ENCODE measurements at regions not wholly inside any gene's neighbourhood (a gene's known extent, or its start where the extent isn't known, plus 50 kb on each side); places are given as distances from the start of the nearest gene placed in this dataset.
A peak's percentile ranks its signal among the peaks of the same experiment; 100 is the strongest.

DNA sequence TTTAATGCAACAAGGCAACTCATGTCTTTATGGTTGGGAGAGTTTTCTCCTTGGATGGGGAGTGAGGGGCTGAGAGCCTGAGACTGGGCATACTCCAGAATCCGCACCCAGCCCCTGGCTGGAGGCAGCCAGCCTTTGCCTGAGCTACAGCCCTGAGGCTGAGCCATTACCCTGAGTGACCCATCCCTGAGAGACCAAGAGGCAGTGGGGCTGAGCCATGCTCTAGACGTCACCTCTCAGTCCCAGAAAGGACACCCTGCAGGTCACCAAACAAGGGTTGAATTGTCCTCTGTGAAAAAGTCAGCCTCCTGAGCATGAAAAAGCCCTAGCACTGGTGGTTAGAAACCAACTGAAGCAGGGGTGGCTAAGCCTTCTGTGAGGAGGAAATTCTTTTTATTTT is 151.2 kb upstream of the GATB start:
- WGBS (ENCODE audit: insufficient coverage): 100% methylated on average over 2 of the region's 2 CpGs
- Histone ChIP-seq H3K27ac (ENCODE audit: low read length in 2 of 2) (no peak overlapping the region), H2AFZ (ENCODE audit: insufficient read depth, low read depth, low read length, poor library complexity, severe bottlenecking) (no peak overlapping the region), H3K27me3 (replicated peaks in 1 of 4; ENCODE audit: control extremely low read depth in 1 of 4, control insufficient read depth in 3 of 4, insufficient read depth in 4 of 4, low read length in 3 of 4) (no peaks in the 10 kb centered on the region), H3K79me2 (ENCODE audit: control insufficient read depth, insufficient read depth, low read length) (no peaks in the 10 kb centered on the region), H3K9me3 (ENCODE audit: control extremely low read depth in 1 of 3, control insufficient read depth in 2 of 3, insufficient read depth in 1 of 3, low read length in 2 of 3) (no peaks in the 10 kb centered on the region), H3K4me2 (replicated peaks; ENCODE audit: low read depth, low read length, poor library complexity, severe bottlenecking) (no peak overlapping the region), H3K4me3 (ENCODE audit: control extremely low read depth in 1 of 5, extremely low read depth in 1 of 5, insufficient read depth in 1 of 5, low read depth in 2 of 5, low read length in 4 of 5) (no peak overlapping the region), H3K36me3 (replicated peaks in 1 of 2; ENCODE audit: control extremely low read depth in 1 of 2, control insufficient read depth in 1 of 2, extremely low read depth in 1 of 2, insufficient read depth in 2 of 2, low read length in 1 of 2) (no peaks in the 10 kb centered on the region), H3K9ac (ENCODE audit: low read length) (no peak overlapping the region), H4K20me1 (ENCODE audit: control insufficient read depth, insufficient read depth, low read length, poor library complexity, severe bottlenecking) (no peaks in the 10 kb centered on the region), H3K4me1 (ENCODE audit: control insufficient read depth in 2 of 2, insufficient read depth in 2 of 2, low read length in 2 of 2) (no peaks in the 10 kb centered on the region)
- ATAC-seq (ENCODE audit: low read depth) (no peak), DNase-seq (no peak)
- Mint-ChIP-seq H3K27ac (no peak overlapping the region), H3K4me1 (no peaks in the 10 kb centered on the region), H3K27me3 (peaks cover 5% of the 10 kb centered on the region), H3K4me3 (no peak overlapping the region), H3K9me3 (ENCODE audit: insufficient read depth) (no peaks in the 10 kb centered on the region)
- TF ChIP-seq EZH2 (IDR thresholded peaks at IDR 0.05; ENCODE audit: borderline replicate concordance, insufficient read depth, low read depth, low read length, poor library complexity, severe bottlenecking): no peak
- TF ChIP-seq, protein P1, sequence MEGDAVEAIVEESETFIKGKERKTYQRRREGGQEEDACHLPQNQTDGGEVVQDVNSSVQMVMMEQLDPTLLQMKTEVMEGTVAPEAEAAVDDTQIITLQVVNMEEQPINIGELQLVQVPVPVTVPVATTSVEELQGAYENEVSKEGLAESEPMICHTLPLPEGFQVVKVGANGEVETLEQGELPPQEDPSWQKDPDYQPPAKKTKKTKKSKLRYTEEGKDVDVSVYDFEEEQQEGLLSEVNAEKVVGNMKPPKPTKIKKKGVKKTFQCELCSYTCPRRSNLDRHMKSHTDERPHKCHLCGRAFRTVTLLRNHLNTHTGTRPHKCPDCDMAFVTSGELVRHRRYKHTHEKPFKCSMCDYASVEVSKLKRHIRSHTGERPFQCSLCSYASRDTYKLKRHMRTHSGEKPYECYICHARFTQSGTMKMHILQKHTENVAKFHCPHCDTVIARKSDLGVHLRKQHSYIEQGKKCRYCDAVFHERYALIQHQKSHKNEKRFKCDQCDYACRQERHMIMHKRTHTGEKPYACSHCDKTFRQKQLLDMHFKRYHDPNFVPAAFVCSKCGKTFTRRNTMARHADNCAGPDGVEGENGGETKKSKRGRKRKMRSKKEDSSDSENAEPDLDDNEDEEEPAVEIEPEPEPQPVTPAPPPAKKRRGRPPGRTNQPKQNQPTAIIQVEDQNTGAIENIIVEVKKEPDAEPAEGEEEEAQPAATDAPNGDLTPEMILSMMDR (IDR thresholded peaks at IDR 0.05): no peak
- CTCF ChIA-PET: no interaction called here
- intact Hi-C loops (cut with micrococcal nuclease): no loop called here
- POLR2A ChIA-PET: no interaction called here

DNA sequence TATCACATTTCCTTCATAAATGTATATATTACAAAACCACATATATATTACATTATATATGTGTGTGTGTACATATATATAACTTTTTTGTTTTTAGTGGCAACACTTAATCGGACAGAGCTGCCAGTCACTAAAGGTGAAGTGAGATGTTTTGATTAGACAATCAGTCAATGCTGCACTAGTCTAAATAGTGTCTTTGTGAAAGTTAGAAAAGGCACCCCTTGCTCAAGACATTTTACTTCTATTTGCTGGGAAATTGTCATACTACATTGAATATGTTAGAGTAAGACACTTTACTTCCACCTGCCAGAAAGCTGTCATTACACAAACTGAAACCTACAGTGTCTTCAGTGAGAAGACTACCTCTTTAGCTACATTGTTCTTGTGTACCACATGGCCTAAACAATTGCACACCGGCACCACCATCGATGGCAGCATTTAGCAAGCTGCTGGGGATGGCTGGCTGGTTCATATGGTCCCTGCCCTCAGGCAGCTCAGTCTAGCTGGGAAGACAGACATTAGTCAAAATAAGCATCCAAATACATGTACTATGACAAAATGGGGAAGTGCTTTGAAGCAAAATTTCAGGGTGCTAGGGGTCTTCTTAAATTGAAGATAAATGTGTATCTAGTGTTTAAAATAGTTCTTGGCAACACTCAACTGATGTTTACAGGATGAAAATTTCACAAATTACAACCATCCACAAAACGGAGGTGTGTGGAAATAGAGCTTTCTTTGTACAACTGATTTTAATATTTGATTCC is 148.1 kb upstream of the GATB start:
- 80% methylated on average over 1 of the region's 4 CpGs for WGBS (ENCODE audit: insufficient coverage)
- no peak overlapping the region for H3K4me3 ChIP-seq (ENCODE audit: control extremely low read depth in 1 of 5, extremely low read depth in 1 of 5, insufficient read depth in 1 of 5, low read depth in 2 of 5, low read length in 4 of 5)
- intact Hi-C loops (cut with micrococcal nuclease): no loop called here
- H3K27ac ChIP-seq (ENCODE audit: low read length in 2 of 2): no peak overlapping the region
- Mint-ChIP-seq H3K27ac (no peak overlapping the region), H3K4me1 (peaks cover 14% of the 10 kb centered on the region), H3K9me3 (ENCODE audit: insufficient read depth) (peaks cover 7% of the 10 kb centered on the region), H3K27me3 (peaks cover 5% of the 10 kb centered on the region), H3K4me3 (no peak overlapping the region)
- no peaks in the 10 kb centered on the region for H4K20me1 ChIP-seq (ENCODE audit: control insufficient read depth, insufficient read depth, low read length, poor library complexity, severe bottlenecking)
- TF ChIP-seq, protein P1 (IDR thresholded peaks at IDR 0.05): no peak
- no peak for TF ChIP-seq EZH2 (IDR thresholded peaks at IDR 0.05; ENCODE audit: borderline replicate concordance, insufficient read depth, low read depth, low read length, poor library complexity, severe bottlenecking)
- H3K27me3 ChIP-seq (replicated peaks in 1 of 4; ENCODE audit: control extremely low read depth in 1 of 4, control insufficient read depth in 3 of 4, insufficient read depth in 4 of 4, low read length in 3 of 4): no peaks in the 10 kb centered on the region
- no peak for ATAC-seq (ENCODE audit: low read depth)
- no peak overlapping the region for H3K4me2 ChIP-seq (replicated peaks; ENCODE audit: low read depth, low read length, poor library complexity, severe bottlenecking)
- no peaks in the 10 kb centered on the region for H3K36me3 ChIP-seq (replicated peaks in 1 of 2; ENCODE audit: control extremely low read depth in 1 of 2, control insufficient read depth in 1 of 2, extremely low read depth in 1 of 2, insufficient read depth in 2 of 2, low read length in 1 of 2)
- H2AFZ ChIP-seq (ENCODE audit: insufficient read depth, low read depth, low read length, poor library complexity, severe bottlenecking): peak overlapping the region; percentile 20
- no peaks in the 10 kb centered on the region for H3K79me2 ChIP-seq (ENCODE audit: control insufficient read depth, insufficient read depth, low read length)
- H3K9ac ChIP-seq (ENCODE audit: low read length): no peak overlapping the region
- peaks cover 0 to 2% (median under 1%) of the 10 kb centered on the region in 3 donors for H3K9me3 ChIP-seq (ENCODE audit: control extremely low read depth in 1 of 3, control insufficient read depth in 2 of 3, insufficient read depth in 1 of 3, low read length in 2 of 3)
- ChIA-PET CTCF (no interaction called here), POLR2A (no interaction called here)
- DNase-seq: no peak
- peaks cover 3 to 8% of the 10 kb centered on the region in 2 donors for H3K4me1 ChIP-seq (ENCODE audit: control insufficient read depth in 2 of 2, insufficient read depth in 2 of 2, low read length in 2 of 2)

All from B cell (primary cell).